Upper lobe of right lung (tissue), 1 donor: ENCODE measurements at regions not wholly inside any gene's neighbourhood (a gene's known extent, or its start where the extent isn't known, plus 50 kb on each side); places are given as distances from the start of the nearest gene placed in this dataset.

ENCODE experiments used
- ATAC-seq: fragments of 200-7000 bp; cut with Tn5 transposase; one replicate; pipeline ENCODE4 v1.9.1; 2020; ENCODE audit warnings: mild to moderate bottlenecking, moderate library complexity
- DNase-seq: peaks from one replicate; pipeline ENCODE4 v3.0.0-alpha.2; 2020
- H3K27ac ChIP-seq: fragments of 200-600 bp; one replicate; pipeline ENCODE4 v1.8.0; 2022
- H3K27me3 ChIP-seq: fragments of 200-600 bp; one replicate; pipeline ENCODE4 v1.8.0; 2022; ENCODE audit warnings: mild to moderate bottlenecking
- H3K36me3 ChIP-seq: fragments of 200-600 bp; one replicate; pipeline ENCODE4 v1.8.0; 2022
- H3K4me1 ChIP-seq: fragments of 200-600 bp; one replicate; pipeline ENCODE4 v1.8.0; 2022
- H3K4me3 ChIP-seq: fragments of 200-600 bp; one replicate; pipeline ENCODE4 v1.8.0; 2022; ENCODE audit warnings: mild to moderate bottlenecking
- H3K9me3 ChIP-seq: fragments of 200-600 bp; one replicate; pipeline ENCODE4 v1.8.0; 2022
- CTCF ChIP-seq: fragments of 200-600 bp; IDR thresholded peaks from one replicate; pipeline ENCODE4 v1.8.0; 2022; ENCODE audit warnings: antibody characterized with exemption
- intact Hi-C: fragments of 100-400 bp; cut with DNase I; formaldehyde crosslinking; loops from one replicate; pipeline ENCODE4 v1.11.0; 2022
- donor health status: DM: no; HTN: yes; CAD: no; lungs with severe emphysema.

GRCh38 chr13:72112216-72112615 lies 245.2 kb upstream of the DACH1 start:
- Histone ChIP-seq H3K4me1 (no peaks in the 10 kb centered on the region), H3K27me3 (no peaks in the 10 kb centered on the region), H3K9me3 (no peaks in the 10 kb centered on the region), H3K27ac (no peak overlapping the region), H3K36me3 (no peaks in the 10 kb centered on the region), H3K4me3 (no peak overlapping the region)
- no peak for DNase-seq
- ATAC-seq = no peak
- no peak for TF ChIP-seq CTCF
- intact Hi-C loops = no loop called here

DNA sequence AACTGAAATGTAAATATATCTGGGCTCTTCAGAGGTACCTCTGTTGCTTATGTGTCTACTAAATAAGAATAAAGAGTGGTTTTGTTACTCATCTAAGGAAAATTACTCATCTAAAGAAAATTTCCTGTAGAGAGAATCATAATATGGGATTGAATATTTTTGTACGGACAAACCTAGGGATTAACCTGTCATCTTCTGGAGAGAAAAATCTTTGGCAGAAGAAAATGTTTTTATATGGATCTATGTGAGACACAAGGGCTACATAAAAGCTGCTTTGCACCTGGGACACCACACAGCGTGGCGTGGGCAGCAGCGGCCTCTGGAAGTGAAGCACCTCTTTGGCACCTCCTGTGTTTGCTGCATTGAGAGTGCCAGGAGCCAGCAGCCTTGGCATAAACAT lies 242.9 kb upstream of the DACH1 start:
- intact Hi-C loops = no loop called here
- no peak for DNase-seq

GRCh38 chr13:72104656-72105180 lies 237.7 kb upstream of the DACH1 start:
- intact Hi-C loops = no loop called here
- Histone ChIP-seq H3K4me1 (no peaks in the 10 kb centered on the region), H3K36me3 (no peaks in the 10 kb centered on the region), H3K27ac (no peak overlapping the region), H3K4me3 (no peak overlapping the region), H3K27me3 (no peaks in the 10 kb centered on the region), H3K9me3 (no peaks in the 10 kb centered on the region)
- no peak for ATAC-seq
- no peak for DNase-seq
- no peak for TF ChIP-seq CTCF

More for the DNA sequence above, 242.9 kb upstream of the DACH1 start:
- no peaks in the 10 kb centered on the region for H3K9me3 ChIP-seq
- H3K36me3 ChIP-seq = no peaks in the 10 kb centered on the region
- H3K4me1 ChIP-seq = no peaks in the 10 kb centered on the region
- ATAC-seq = no peak
- H3K27me3 ChIP-seq = no peaks in the 10 kb centered on the region
- TF ChIP-seq CTCF = no peak
- H3K4me3 ChIP-seq = no peak overlapping the region
- no peak overlapping the region for H3K27ac ChIP-seq

- intact Hi-C loops = no loop called here
- H3K4me3 ChIP-seq = no peak overlapping the region
- no peak for ATAC-seq
- no peak overlapping the region for H3K27ac ChIP-seq
- no peaks in the 10 kb centered on the region for H3K9me3 ChIP-seq
- DNase-seq = no peak
- TF ChIP-seq CTCF = no peak
- no peaks in the 10 kb centered on the region for H3K36me3 ChIP-seq
- H3K4me1 ChIP-seq = no peaks in the 10 kb centered on the region
- no peaks in the 10 kb centered on the region for H3K27me3 ChIP-seq
Observed at GRCh38 chr13:72101768-72102400, 234.9 kb upstream of the DACH1 start.

- Histone ChIP-seq H3K36me3 (no peaks in the 10 kb centered on the region), H3K4me1 (no peaks in the 10 kb centered on the region), H3K9me3 (no peaks in the 10 kb centered on the region), H3K27me3 (no peaks in the 10 kb centered on the region), H3K4me3 (no peak overlapping the region), H3K27ac (no peak overlapping the region)
- DNase-seq (no peak), ATAC-seq (no peak)
- TF ChIP-seq CTCF = no peak
- intact Hi-C loops = no loop called here
Observed at GRCh38 chr13:72100339-72100738, 233.3 kb upstream of the DACH1 start.

- intact Hi-C loops = no loop called here
- H3K9me3 ChIP-seq = no peaks in the 10 kb centered on the region
- no peak for TF ChIP-seq CTCF
- DNase-seq (no peak), ATAC-seq (no peak)
- no peaks in the 10 kb centered on the region for H3K27me3 ChIP-seq
- no peaks in the 10 kb centered on the region for H3K36me3 ChIP-seq
- no peaks in the 10 kb centered on the region for H3K4me1 ChIP-seq
- H3K27ac ChIP-seq = no peak overlapping the region
- no peak overlapping the region for H3K4me3 ChIP-seq
Observed at GRCh38 chr13:72097568-72097967, 230.6 kb upstream of the DACH1 start.
